Uterus (tissue), 3 donors: ENCODE measurements at regions not wholly inside any gene's neighbourhood (a gene's known extent, or its start where the extent isn't known, plus 50 kb on each side); places are given as distances from the start of the nearest gene placed in this dataset.

Source experiments
- DNase-seq, 2 donors: peaks; one replicate each; pipeline ENCODE4 v3.0.0-alpha.2; 2019 to 2020
- H3K27ac ChIP-seq, 2 donors: fragments of 200-600 bp; sonication (generic); 1 replicate in 1 of 2; 2 replicates in 1 of 2; pipeline ENCODE4 v1.5.1; 2016 to 2018
- H3K27me3 ChIP-seq, 2 donors: fragments of 200-600 bp; sonication (generic); one replicate each; pipeline ENCODE4 v1.5.1; 2018 to 2019; ENCODE audit warnings: control low read depth in 1 of 2
- H3K36me3 ChIP-seq, 2 donors: fragments of 200-600 bp; sonication (generic); one replicate each; pipeline ENCODE4 v1.5.1; 2019; ENCODE audit warnings: control low read depth in 1 of 2
- H3K4me1 ChIP-seq, 2 donors: fragments of 200-600 bp; sonication (generic); one replicate each; pipeline ENCODE4 v1.5.1; 2018 to 2019; ENCODE audit warnings: control low read depth in 1 of 2
- H3K4me3 ChIP-seq, 2 donors: fragments of 200-600 bp; sonication (generic); 1 replicate in 1 of 2; 2 replicates in 1 of 2; pipeline ENCODE4 v1.5.1; 2018 to 2019; ENCODE audit warnings: mild to moderate bottlenecking in 1 of 2
- H3K9me3 ChIP-seq, 2 donors: fragments of 200-600 bp; sonication (generic); one replicate each; pipeline ENCODE4 v1.5.1; 2019; ENCODE audit warnings: control low read depth in 1 of 2
- CTCF ChIP-seq, 4 experiments: fragments of 200-600 bp in 2 of 4; fragments of 450-650 bp in 2 of 4; sonication (generic) in 2 of 4; IDR thresholded peaks; one replicate each; pipeline ENCODE4 v1.5.1; 2016 to 2019; ENCODE audit warnings: antibody characterized with exemption in 4 of 4, mild to moderate bottlenecking in 2 of 4, moderate library complexity in 1 of 4
- POLR2A ChIP-seq, 2 donors: fragments of 450-650 bp; IDR thresholded peaks; one replicate each; pipeline ENCODE4 v1.6.1; 2016; ENCODE audit warnings: antibody characterized with exemption in 2 of 2, mild to moderate bottlenecking in 1 of 2, moderate library complexity in 1 of 2
- intact Hi-C: fragments of 100-400 bp; cut with DNase I; formaldehyde crosslinking; loops from one replicate; pipeline ENCODE4 v1.15.1; 2023; ENCODE audit warnings: low total_unique reads
- donor health status: DM: yes; HTN: yes; CAD: no.

DNA sequence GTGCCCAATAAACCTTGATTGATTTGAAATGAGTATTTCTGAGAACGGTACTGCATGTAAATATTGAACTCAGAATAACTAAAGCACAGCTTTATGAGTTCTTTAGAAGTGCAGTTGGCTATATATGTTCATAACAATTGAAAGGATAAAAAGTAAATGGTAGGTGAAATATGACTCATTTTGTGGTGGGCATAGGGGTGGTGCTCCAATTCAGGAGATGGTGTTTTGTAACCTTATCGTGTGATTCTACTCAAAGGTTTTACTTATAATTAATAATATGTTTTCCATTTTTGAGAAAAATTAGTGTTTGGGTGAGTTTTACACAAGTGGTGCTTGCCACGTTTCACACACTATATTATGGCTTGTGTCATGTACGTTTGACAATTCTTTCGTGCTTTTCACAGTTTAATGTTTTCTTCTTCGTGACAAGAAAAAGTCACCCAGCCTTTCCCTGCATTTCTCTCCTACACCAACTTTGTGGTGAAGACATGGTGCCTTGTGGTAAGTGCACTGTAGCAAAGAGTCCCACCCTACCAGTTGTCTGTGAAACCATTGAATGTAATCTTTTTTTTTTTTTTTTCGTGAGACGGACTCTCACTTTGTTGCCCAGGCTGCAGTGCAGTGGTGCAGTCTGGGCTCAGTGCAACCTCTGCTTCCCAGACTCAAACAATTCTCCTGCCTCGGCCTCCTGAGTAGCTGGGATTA lies 492.5 kb upstream of the SGCD start:
- no peaks in the 10 kb centered on the region for H3K4me1 ChIP-seq
- no peaks in the 10 kb centered on the region for H3K9me3 ChIP-seq
- no peak for DNase-seq
- TF ChIP-seq POLR2A (IDR thresholded peaks at IDR 0.05): no peak
- no peak for TF ChIP-seq CTCF (IDR thresholded peaks at IDR 0.05)
- H3K36me3 ChIP-seq: no peaks in the 10 kb centered on the region
- no peak overlapping the region for H3K27ac ChIP-seq
- no peak overlapping the region for H3K4me3 ChIP-seq
- no peaks in the 10 kb centered on the region for H3K27me3 ChIP-seq
- intact Hi-C loops: no loop called here

- intact Hi-C loops: no loop called here
- no peaks in the 10 kb centered on the region for H3K27me3 ChIP-seq
- DNase-seq: no peak
- no peaks in the 10 kb centered on the region for H3K36me3 ChIP-seq
- no peak overlapping the region for H3K27ac ChIP-seq
- H3K4me3 ChIP-seq: no peak overlapping the region
- TF ChIP-seq CTCF (IDR thresholded peaks at IDR 0.05) (no peak), POLR2A (IDR thresholded peaks at IDR 0.05) (no peak)
- H3K4me1 ChIP-seq: no peaks in the 10 kb centered on the region
- no peaks in the 10 kb centered on the region for H3K9me3 ChIP-seq
These were observed 490.7 kb upstream of the SGCD start for GRCh38 chr5:155836089-155836803.

- DNase-seq: no peak
- no peaks in the 10 kb centered on the region for H3K9me3 ChIP-seq
- H3K4me3 ChIP-seq: no peak overlapping the region
- TF ChIP-seq CTCF (IDR thresholded peaks at IDR 0.05) (no peak), POLR2A (IDR thresholded peaks at IDR 0.05) (no peak)
- H3K27ac ChIP-seq: no peak overlapping the region
- H3K27me3 ChIP-seq: no peaks in the 10 kb centered on the region
- intact Hi-C loops: no loop called here
- no peaks in the 10 kb centered on the region for H3K36me3 ChIP-seq
- no peaks in the 10 kb centered on the region for H3K4me1 ChIP-seq
These were observed 488.6 kb upstream of the SGCD start for GRCh38 chr5:155838394-155838793.

DNA sequence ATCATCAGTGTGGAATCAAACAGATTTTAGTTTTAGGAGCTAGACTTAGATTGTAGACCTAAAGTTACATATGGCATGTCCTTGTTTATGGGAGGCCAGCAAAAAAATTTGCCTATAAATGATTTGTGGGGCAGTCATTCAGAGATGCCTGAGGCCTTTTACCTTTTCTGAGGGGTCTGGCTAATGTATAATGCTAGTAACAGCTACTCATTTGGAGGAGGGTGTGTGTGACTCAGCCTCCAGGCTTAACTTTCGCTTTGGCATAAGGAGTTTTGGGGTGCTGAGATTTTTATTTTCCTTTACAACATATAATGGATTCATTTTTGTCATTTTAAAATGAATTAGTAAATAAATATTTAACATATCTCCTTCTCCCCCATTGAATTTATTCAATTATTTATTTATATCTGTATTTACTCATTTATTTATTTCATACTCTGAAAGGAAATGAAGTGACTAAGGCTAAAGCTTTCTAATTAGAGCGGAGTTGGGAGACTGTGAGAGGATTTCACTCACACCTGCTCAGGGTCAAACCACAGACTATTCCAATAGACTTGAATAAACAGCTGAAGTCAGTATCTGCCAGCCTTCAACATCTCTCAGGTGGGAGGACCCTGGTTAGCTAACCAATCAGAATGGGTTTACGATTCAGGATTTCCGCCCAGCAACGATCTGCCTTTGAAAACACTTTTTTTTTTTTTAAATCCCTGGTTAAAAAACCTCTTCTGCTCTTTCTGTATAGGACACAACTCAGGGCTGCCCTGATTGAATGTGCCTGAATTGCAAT lies 487.5 kb upstream of the SGCD start:
- TF ChIP-seq CTCF (IDR thresholded peaks at IDR 0.05) (no peak), POLR2A (IDR thresholded peaks at IDR 0.05) (no peak)
- Histone ChIP-seq H3K4me3 (no peak overlapping the region), H3K4me1 (no peaks in the 10 kb centered on the region), H3K9me3 (no peaks in the 10 kb centered on the region), H3K36me3 (no peaks in the 10 kb centered on the region), H3K27me3 (no peaks in the 10 kb centered on the region), H3K27ac (no peak overlapping the region)
- intact Hi-C loops: no loop called here
- no peak for DNase-seq

GRCh38 chr5:155844542-155844941 lies 482.4 kb upstream of the SGCD start:
- H3K4me3 ChIP-seq: no peak overlapping the region
- H3K27me3 ChIP-seq: no peaks in the 10 kb centered on the region
- TF ChIP-seq CTCF (IDR thresholded peaks at IDR 0.05) (no peak), POLR2A (IDR thresholded peaks at IDR 0.05) (no peak)
- H3K36me3 ChIP-seq: no peaks in the 10 kb centered on the region
- DNase-seq: no peak
- H3K27ac ChIP-seq: no peak overlapping the region
- H3K9me3 ChIP-seq: no peaks in the 10 kb centered on the region
- H3K4me1 ChIP-seq: no peaks in the 10 kb centered on the region
- intact Hi-C loops: no loop called here
